Endothelial cell of umbilical vein (primary cell): ENCODE measurements at regions not wholly inside any gene's neighbourhood (a gene's known extent, or its start where the extent isn't known, plus 50 kb on each side); places are given as distances from the start of the nearest gene placed in this dataset.

Experiments used
- BruUV-seq: library from RNA; stranded (reverse); fragments of 400-500 nt; replicated peaks from 2 replicates; lab custom pipeline; 2021; lab: Mats Ljungman, UMichigan
- CTCF ChIA-PET: fragments of 300-600, 350-600 bp; sonication (Branson Sonifier 250); formaldehyde crosslinking; loops from one replicate; lab custom pipeline; 2021; ENCODE audit warnings: antibody characterized with exemption, inconsistent platforms; lab: Charles Lee
- POLR2A ChIA-PET: fragments of 300-600, 350-600 bp; sonication (Branson Sonifier 250); formaldehyde crosslinking; loops from one replicate; lab custom pipeline; 2021; ENCODE audit warnings: antibody characterized with exemption, inconsistent platforms; lab: Charles Lee
- DNase-seq: peaks from one replicate; pipeline ENCODE4 v3.0.0-alpha.2; 2011; ENCODE audit warnings: low read depth, low spot score
- FAIRE-seq: peaks from 2 replicates; lab custom pipeline; 2011; peaks lifted over from hg19 to GRCh38; lab: Jason Lieb, UNC
- H2AFZ ChIP-seq: 2 replicates; pipeline ENCODE4 v1.6.0; 2012; ENCODE audit warnings: low read depth, low read length, control low read depth, inconsistent platforms
- H3K27ac ChIP-seq: 2 replicates; pipeline ENCODE4 v1.5.1; 2011; ENCODE audit warnings: low read depth, mild to moderate bottlenecking, control low read depth, low read length, moderate library complexity; ENCODE audit not compliant: insufficient read depth
- H3K27me3 ChIP-seq, 2 experiments: 2 replicates each; pipeline versions ENCODE4 v1.6.0 to v1.6.1; 2011; ENCODE audit warnings: low read length in 2 of 2, mixed read lengths in 1 of 2; ENCODE audit not compliant: control insufficient read depth in 2 of 2, insufficient read depth in 2 of 2
- H3K36me3 ChIP-seq, 2 experiments: 2 replicates in 1 of 2; 3 replicates in 1 of 2; pipeline ENCODE4 v1.5.1; 2011; ENCODE audit warnings: low read length in 2 of 2, mild to moderate bottlenecking in 1 of 2, moderate library complexity in 1 of 2; ENCODE audit not compliant: control insufficient read depth in 2 of 2, insufficient read depth in 2 of 2; ENCODE audit errors: extremely low read depth in 1 of 2
- H3K4me1 ChIP-seq: 3 replicates; pipeline ENCODE4 v1.5.1; 2011; ENCODE audit warnings: mild to moderate bottlenecking, low read length; ENCODE audit not compliant: control insufficient read depth, insufficient read depth; ENCODE audit errors: extremely low read depth
- H3K4me2 ChIP-seq: 2 replicates; pipeline ENCODE4 v1.6.1; 2011; ENCODE audit warnings: low read length, control low read depth, mixed read lengths; ENCODE audit not compliant: insufficient read depth
- H3K4me3 ChIP-seq, 3 experiments: fragments of 200-600 bp in 1 of 3; sonication (generic), shearing (Covaris generic) in 1 of 3; replicated peaks in 1 of 3; 2 replicates each; pipeline ENCODE4 v1.5.1; 2011 to 2016; ENCODE audit warnings: control low read depth in 3 of 3, low read length in 3 of 3, mild to moderate bottlenecking in 2 of 3, inconsistent platforms in 1 of 3, low read depth in 1 of 3, moderate library complexity in 1 of 3; ENCODE audit not compliant: insufficient read depth in 1 of 3
- H3K79me2 ChIP-seq: 2 replicates; pipeline ENCODE4 v1.6.0; 2012; ENCODE audit warnings: low read length, inconsistent platforms; ENCODE audit not compliant: control insufficient read depth, insufficient read depth
- H3K9ac ChIP-seq: replicated peaks from 2 replicates; pipeline ENCODE3; 2011; ENCODE audit warnings: low read length, control low read depth; ENCODE audit not compliant: insufficient read depth; ENCODE audit errors: extremely low read depth
- H3K9me1 ChIP-seq: replicated peaks from 3 replicates; pipeline ENCODE4 v1.6.0; 2011; ENCODE audit warnings: mild to moderate bottlenecking, low read length; ENCODE audit not compliant: control insufficient read depth, insufficient read depth; ENCODE audit errors: extremely low read depth
- H3K9me3 ChIP-seq: replicated peaks from 2 replicates; pipeline ENCODE4 v1.5.1; 2012; ENCODE audit warnings: low read length, inconsistent platforms; ENCODE audit not compliant: control insufficient read depth, insufficient read depth
- H4K20me1 ChIP-seq: replicated peaks from 2 replicates; pipeline ENCODE3; 2011; ENCODE audit warnings: mild to moderate bottlenecking, low read length; ENCODE audit not compliant: control insufficient read depth, insufficient read depth; ENCODE audit errors: extremely low read depth
- EZH2 ChIP-seq: IDR thresholded peaks from 2 replicates; pipeline ENCODE4 v1.6.1; 2012; ENCODE audit warnings: borderline replicate concordance, low read depth, mild to moderate bottlenecking, moderate library complexity, low read length, inconsistent platforms; ENCODE audit not compliant: severe bottlenecking
- FOS ChIP-seq: IDR thresholded peaks from 2 replicates; pipeline ENCODE4 v1.6.1; 2011; ENCODE audit warnings: mild to moderate bottlenecking, low read length, moderate library complexity, borderline replicate concordance; ENCODE audit not compliant: insufficient read depth
- GATA2 ChIP-seq: IDR thresholded peaks from 2 replicates; pipeline ENCODE4 v1.7.0; 2011; ENCODE audit warnings: low read depth, mild to moderate bottlenecking, moderate library complexity, mixed read lengths, low read length; ENCODE audit not compliant: insufficient read length, insufficient read depth
- JUN ChIP-seq: IDR thresholded peaks from 2 replicates; pipeline ENCODE4 v1.6.1; 2011; ENCODE audit warnings: borderline replicate concordance, low read depth; ENCODE audit not compliant: insufficient read length, insufficient read depth
- MYC ChIP-seq: IDR thresholded peaks from one replicate; pipeline ENCODE4 v1.6.1; 2011; ENCODE audit warnings: mild to moderate bottlenecking, low read depth, low read length
- POLR2A ChIP-seq: IDR thresholded peaks from 2 replicates; pipeline ENCODE4 v1.6.1; 2012; ENCODE audit warnings: low read depth, mild to moderate bottlenecking, control low read depth, low read length
- POLR2AphosphoS5 ChIP-seq: IDR thresholded peaks from 2 replicates; pipeline ENCODE4 v1.6.1; 2012; ENCODE audit warnings: low read depth, mild to moderate bottlenecking, control low read depth, low read length, moderate library complexity; ENCODE audit not compliant: insufficient read depth
- dilution Hi-C: fragments of 300-500 bp; cut with MboI; formaldehyde crosslinking; loops from one replicate; pipeline ENCODE4 v1.15.0; 2019; ENCODE audit warnings: low sequenced_read_pairs; ENCODE audit not compliant: extremely low pct_ligation_motif_present
- intact Hi-C: fragments of 100-400 bp; cut with micrococcal nuclease; formaldehyde crosslinking; loops from one replicate; pipeline ENCODE4 v1.10.0; 2022
- TF ChIP-seq, protein P1 (sequence below): IDR thresholded peaks from 2 replicates; pipeline ENCODE4 v1.6.1; 2011; ENCODE audit not compliant: insufficient read depth, insufficient read length
- TF ChIP-seq, protein P2 (sequence below), 2 donors: IDR thresholded peaks; 1 replicate in 1 of 2; 2 replicates in 1 of 2; pipeline ENCODE4 v1.5.1; 2011; ENCODE audit warnings: low read length in 2 of 2, mild to moderate bottlenecking in 2 of 2, moderate library complexity in 2 of 2, control low read depth in 1 of 2, inconsistent platforms in 1 of 2, low read depth in 1 of 2; ENCODE audit not compliant: insufficient read depth in 1 of 2; ENCODE audit errors: extremely low read depth in 1 of 2

DNA sequence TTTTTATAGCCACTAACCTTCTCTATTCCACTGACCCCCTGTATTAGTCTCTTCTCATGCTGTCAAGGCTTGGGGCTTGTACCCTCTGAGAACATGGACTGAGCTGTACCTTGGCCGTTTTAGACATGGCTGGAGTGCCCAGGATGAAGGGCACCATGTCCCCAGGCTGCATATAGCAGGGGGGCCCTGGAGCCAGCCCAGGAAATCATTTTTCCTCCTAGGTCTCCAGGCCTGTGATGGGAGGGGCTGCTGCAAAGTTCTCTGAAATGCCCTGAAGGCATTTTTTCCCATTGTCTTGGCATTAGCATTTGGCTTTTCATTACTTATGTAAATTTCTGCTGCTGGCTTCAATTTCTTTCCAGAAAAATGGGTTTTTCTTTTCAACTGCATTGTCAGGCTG is 119.5 kb downstream of the NTMT2 start:
- Histone ChIP-seq H3K9ac (no peak overlapping the region), H3K79me2 (no peaks in the 10 kb centered on the region), H3K4me1 (no peaks in the 10 kb centered on the region), H3K4me2 (no peak overlapping the region), H4K20me1 (no peaks in the 10 kb centered on the region), H2AFZ (no peak overlapping the region), H3K9me1 (no peaks in the 10 kb centered on the region), H3K27ac (no peak overlapping the region), H3K27me3 (no peaks in the 10 kb centered on the region), H3K36me3 (no peaks in the 10 kb centered on the region), H3K9me3 (no peaks in the 10 kb centered on the region), H3K4me3 (no peak overlapping the region)
- ChIA-PET POLR2A (no interaction called here), CTCF (no interaction called here)
- DNase-seq = no peak
- FAIRE-seq = no peak
- BruUV-seq = no TSS peak
- TF ChIP-seq, protein P1, sequence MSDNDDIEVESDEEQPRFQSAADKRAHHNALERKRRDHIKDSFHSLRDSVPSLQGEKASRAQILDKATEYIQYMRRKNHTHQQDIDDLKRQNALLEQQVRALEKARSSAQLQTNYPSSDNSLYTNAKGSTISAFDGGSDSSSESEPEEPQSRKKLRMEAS = no peak
- TF ChIP-seq FOS = no peak
- TF ChIP-seq POLR2A = no peak
- no peak for TF ChIP-seq MYC
- no peak for TF ChIP-seq JUN
- TF ChIP-seq POLR2AphosphoS5 = no peak
- TF ChIP-seq, protein P2, sequence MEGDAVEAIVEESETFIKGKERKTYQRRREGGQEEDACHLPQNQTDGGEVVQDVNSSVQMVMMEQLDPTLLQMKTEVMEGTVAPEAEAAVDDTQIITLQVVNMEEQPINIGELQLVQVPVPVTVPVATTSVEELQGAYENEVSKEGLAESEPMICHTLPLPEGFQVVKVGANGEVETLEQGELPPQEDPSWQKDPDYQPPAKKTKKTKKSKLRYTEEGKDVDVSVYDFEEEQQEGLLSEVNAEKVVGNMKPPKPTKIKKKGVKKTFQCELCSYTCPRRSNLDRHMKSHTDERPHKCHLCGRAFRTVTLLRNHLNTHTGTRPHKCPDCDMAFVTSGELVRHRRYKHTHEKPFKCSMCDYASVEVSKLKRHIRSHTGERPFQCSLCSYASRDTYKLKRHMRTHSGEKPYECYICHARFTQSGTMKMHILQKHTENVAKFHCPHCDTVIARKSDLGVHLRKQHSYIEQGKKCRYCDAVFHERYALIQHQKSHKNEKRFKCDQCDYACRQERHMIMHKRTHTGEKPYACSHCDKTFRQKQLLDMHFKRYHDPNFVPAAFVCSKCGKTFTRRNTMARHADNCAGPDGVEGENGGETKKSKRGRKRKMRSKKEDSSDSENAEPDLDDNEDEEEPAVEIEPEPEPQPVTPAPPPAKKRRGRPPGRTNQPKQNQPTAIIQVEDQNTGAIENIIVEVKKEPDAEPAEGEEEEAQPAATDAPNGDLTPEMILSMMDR (IDR thresholded peaks at IDR 0.05; ENCODE audit: extremely low read depth in 1 of 2, insufficient read depth in 1 of 2, low read depth in 1 of 2, low read length in 2 of 2) = no peak
- TF ChIP-seq GATA2 = no peak
- no peak for TF ChIP-seq EZH2
- intact Hi-C loops = no loop called here
- dilution Hi-C loops = no loop called here
